TTC549 (cell line): ENCODE measurements at regions not wholly inside any gene's neighbourhood (a gene's known extent, or its start where the extent isn't known, plus 50 kb on each side); places are given as distances from the start of the nearest gene placed in this dataset.
"Not testable (repeated sequence)": the region's sequence is repeated elsewhere in the genome, so short reads cannot be mapped to it uniquely, and the experiment has no call there.

Experiments used
- FAIRE-seq: peaks from 2 replicates; lab custom pipeline; 2012; peaks lifted over from hg19 to GRCh38; lab: Jason Lieb, UNC

DNA sequence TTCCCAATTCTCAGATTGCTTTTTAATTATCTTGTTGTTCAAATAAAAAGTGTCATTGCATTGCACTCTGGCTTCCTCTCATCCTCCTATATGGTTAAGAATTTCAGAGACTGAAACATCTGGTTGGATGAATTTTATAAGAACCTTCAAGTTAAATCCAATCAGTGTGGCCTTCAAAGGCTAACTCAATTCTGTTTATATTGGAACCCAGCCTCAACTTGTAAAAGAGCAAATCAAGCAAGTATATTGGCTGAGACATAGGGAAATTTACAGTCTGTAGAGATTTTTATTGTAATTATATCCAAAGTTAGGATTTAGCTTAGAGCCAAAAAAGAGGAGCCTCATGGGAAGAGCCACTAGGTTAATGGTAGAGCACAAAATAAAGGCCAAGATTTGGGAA is 159.9 kb upstream of the FER start:
- FAIRE-seq = no peak

- no peak for FAIRE-seq
Measured at GRCh38 chr5:108581026-108581425, 166.7 kb upstream of the FER start.

GRCh38 chr5:108579236-108579635 is 168.5 kb upstream of the FER start:
- FAIRE-seq = no peak

GRCh38 chr5:108578791-108579190 is 168.9 kb upstream of the FER start:
- no peak for FAIRE-seq

DNA sequence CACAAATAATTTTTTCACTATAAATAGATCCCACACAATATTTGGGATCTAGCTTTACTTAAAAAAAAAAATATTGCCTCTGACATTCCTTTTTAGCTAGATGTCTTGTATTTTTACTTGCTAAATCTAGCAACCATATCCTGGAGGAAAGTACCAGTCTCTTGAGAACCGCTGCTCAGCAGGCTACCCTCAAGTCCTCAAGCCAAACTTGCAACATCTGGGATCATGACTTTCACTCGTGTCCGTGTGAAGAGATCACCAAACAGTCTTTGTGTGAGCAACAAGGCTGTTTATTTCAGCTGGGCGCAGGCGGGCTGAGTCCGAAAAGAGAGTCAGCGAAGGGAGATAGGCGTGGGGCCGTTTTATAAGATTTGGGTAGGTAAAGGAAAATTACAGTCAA is 180.3 kb upstream of the FER start:
- no peak for FAIRE-seq

GRCh38 chr5:108564441-108564840 is 182.5 kb upstream of the FBXL17 start:
- no peak for FAIRE-seq

- FAIRE-seq = no peak
Measured at GRCh38 chr5:108562205-108562454, 180.2 kb upstream of the FBXL17 start.

DNA sequence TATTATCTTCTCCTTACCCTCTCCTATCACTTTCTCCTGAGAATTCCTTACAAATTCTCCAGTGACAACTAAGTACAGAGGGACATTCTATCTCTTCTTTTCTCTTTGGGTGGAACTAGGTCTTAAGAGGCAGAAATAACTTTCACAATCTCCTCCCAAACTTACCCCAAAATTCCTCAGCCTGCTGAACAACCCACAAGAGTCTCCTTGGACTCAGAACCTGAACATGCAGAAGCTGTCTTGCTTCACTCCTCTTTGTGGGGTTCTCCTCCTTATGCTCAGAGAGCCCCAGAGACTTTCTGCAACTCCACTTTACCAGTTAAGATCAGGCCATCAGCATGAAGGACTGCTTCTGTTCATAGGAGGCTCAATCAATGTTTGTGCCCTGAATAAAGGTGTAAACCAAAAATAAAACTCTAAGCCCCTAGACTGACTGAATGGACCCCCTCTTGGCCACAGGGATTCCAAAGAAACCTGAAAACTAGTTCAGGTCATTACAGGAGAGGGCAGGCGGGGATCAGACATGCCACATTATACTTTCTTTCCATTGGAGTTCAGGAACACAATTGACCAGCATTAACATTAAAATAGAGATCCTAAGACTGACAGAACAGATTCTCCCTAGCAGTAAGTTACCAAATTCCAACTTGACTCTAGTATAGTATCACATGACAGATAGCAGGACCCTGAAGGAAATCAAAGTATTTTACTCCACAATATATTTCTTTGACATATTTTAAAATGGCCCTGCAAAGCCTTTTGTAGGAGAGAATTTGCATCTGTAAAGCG is 179.7 kb upstream of the FBXL17 start:
- no peak for FAIRE-seq

DNA sequence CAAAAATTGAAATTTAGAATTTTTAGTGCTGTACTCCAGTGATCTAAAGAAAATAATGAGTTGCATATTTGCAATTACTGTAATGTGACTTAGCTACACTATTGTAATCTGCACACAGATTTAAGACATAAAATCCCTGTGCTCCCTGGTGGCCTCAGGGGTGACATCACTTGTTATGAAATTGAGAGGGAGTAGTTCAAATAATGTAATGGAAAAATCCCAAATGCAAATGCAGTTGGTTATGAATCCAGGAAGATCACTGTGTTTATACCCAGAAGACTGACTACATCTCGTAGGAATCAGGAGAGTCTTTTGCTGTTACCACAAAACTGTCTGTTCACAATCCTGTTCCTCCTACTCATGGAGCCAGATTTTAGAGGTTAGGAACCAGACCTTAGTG is 178.7 kb upstream of the FBXL17 start:
- FAIRE-seq = no peak

DNA sequence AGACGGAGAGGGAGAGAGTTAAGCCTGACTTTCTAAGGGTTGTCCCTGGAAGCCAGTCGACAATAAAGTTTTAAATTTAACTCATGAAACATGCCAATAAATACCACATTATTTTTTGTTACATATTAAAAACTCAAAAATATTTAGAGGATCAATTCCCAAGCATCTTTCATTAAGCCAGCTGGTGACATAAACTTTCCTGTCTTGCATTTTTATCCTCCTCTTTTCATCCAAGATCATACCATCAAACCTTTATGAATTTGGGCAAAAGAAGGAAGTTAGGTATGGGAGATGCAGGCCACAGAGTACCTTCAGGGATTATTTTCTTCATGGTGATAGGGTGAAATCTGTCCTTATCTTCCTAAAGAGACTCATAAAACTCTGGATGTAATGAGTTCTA is 178.3 kb upstream of the FBXL17 start:
- FAIRE-seq = no peak

GRCh38 chr5:108558840-108559239 is 176.9 kb upstream of the FBXL17 start:
- FAIRE-seq = not testable (repeated sequence)

GRCh38 chr5:108558142-108558541 is 176.2 kb upstream of the FBXL17 start:
- FAIRE-seq = not testable (repeated sequence)

DNA sequence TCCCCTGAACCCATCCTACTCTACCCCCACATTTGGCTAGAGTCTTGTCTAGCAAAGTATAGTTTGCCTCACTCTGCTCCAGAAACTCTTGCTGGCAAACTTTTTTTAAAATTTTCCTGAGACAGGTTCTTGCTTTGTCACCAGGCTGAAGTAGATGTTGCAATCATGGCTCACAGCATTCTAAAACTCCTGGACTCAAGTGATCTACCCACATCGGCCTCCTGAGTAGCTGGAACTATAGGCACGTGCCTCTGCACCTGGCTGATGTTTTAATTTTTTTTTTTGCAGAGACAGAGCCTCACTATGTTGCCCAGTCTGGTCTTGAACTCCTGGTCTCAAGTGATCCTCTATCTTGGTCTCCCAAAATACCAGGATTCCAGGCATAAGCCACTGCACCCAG is 175.8 kb upstream of the FBXL17 start:
- FAIRE-seq = no peak

DNA sequence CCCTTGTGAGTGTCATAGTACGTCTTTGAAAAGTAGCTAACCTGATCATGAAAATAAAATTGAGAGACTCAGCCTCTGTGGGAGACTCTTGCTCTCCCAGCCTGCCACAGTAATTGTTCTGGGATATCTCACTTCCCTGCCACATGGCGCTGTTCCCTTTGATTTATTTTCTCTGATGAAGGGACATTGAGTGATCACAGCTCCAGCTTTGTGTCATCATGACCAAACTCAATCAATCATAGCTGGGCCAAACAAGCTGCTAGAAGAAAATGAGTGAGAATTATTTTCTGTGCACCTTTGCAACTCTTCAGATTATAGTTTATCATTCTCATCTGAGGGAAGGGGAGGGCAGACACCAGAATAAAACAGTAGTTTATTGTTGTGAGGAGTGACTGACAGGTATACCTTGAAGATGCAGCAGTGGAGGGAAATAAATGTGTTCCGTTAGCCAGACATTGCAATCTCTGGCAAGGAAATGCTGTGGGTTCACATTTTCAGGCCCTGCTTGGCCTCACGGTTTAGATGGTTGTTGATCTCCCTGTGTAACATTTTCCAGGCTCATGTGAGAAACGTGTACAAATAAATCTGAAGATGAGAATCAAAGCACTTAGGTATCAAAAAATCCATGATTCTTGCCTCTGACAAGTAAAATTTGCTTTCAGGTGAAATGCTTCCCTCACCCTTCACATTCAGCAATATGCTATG is 174.7 kb upstream of the FBXL17 start:
- no peak for FAIRE-seq

- FAIRE-seq = no peak
Measured at GRCh38 chr5:108548684-108549596, 167.0 kb upstream of the FBXL17 start.

DNA sequence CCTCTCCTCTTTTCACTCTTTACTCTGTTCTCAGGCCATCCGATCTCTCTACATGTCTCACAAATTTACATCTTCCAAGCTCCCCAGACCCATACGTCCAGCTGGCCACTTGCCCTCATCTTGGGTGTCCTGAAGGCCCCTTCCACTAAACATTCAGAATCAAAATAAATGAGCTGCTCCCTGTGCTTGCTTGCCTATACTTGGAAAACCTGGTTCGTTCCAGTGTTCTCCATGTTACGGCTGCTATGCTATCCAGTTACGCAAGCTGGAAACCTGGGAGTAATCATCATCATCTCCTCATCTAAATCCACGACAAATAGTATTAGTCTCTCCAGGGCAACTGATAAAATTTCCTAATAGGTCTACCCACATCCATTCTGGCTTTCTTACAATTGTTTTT is 165.0 kb upstream of the FBXL17 start:
- no peak for FAIRE-seq

- FAIRE-seq = no peak
Measured at GRCh38 chr5:108545301-108545700, 163.4 kb upstream of the FBXL17 start.

- no peak for FAIRE-seq
Measured at GRCh38 chr5:108543486-108543885, 161.6 kb upstream of the FBXL17 start.

DNA sequence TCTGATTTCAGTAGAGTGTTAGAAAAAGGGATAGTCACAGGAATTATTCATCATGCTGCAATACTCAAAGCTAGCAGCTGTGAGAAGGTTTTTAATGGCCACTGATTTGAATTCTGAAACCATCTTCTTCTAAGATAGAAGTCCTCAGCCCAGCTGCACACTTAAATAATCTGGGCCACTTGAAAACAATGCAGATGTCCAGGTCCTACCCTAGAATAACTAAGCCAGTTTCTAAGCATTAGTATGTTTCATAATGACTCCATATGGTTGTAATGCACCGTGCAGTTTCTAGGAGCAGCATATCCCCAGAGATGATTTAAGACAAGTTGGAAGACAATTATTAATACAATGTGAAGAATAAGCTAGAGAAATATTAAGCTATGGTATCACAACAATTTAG is 159.9 kb upstream of the FBXL17 start:
- FAIRE-seq = no peak

GRCh38 chr5:108536321-108536720 is 154.4 kb upstream of the FBXL17 start:
- FAIRE-seq = no peak

DNA sequence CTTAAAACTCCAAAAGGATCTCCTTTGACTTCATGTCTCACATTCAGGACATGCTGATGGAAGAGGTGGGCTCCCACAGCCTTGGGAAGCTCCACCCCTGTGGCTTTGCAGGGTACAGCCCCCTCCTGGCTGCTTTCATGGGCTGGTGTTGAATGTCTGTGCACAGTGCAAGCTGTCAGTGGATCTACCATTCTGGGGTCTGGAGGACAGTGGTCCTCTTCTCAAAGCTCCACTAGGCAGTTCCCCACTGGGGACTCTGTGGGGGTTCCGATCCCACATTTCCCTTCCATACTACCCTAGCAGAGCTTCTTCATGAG is 150.2 kb upstream of the FBXL17 start:
- not testable (repeated sequence) for FAIRE-seq

- no peak for FAIRE-seq
Measured at GRCh38 chr5:108531367-108532128, 149.7 kb upstream of the FBXL17 start.

GRCh38 chr5:108530706-108531105 is 148.8 kb upstream of the FBXL17 start:
- FAIRE-seq = no peak
